H1 (cell line): ENCODE measurements at regions not wholly inside any gene's neighbourhood (a gene's known extent, or its start where the extent isn't known, plus 50 kb on each side); places are given as distances from the start of the nearest gene placed in this dataset.

Experiments
- CTCF ChIA-PET: fragments of 300-600 bp; sonication (Branson Sonifier 250); formaldehyde crosslinking; loops from one replicate; lab custom pipeline; 2021; ENCODE audit not compliant: partially characterized antibody; lab: Charles Lee
- POLR2A ChIA-PET: fragments of 300-600 bp; sonication (Branson Sonifier 250); formaldehyde crosslinking; loops from one replicate; lab custom pipeline; 2021; ENCODE audit warnings: inconsistent platforms; ENCODE audit not compliant: partially characterized antibody; lab: Charles Lee
- DNase-seq, 2 experiments: peaks; one replicate each; pipeline versions ENCODE4 v3.0.0 to v3.0.0-alpha.2; 2010 to 2022; ENCODE audit warnings: low spot score in 2 of 2, low read depth in 1 of 2, mixed read lengths in 1 of 2
- FAIRE-seq: peaks from 2 replicates; lab custom pipeline; 2011; peaks lifted over from hg19 to GRCh38; lab: Jason Lieb, UNC
- H2AFZ ChIP-seq: 2 replicates; pipeline ENCODE4 v1.8.1; 2012; ENCODE audit warnings: low read length, inconsistent platforms
- H2AK5ac ChIP-seq: 2 replicates; pipeline ENCODE4 v1.6.1; 2013; ENCODE audit warnings: low read depth, low read length
- H2BK120ac ChIP-seq: replicated peaks from 2 replicates; pipeline ENCODE3; 2013; ENCODE audit warnings: low read depth, low read length, inconsistent platforms
- H2BK12ac ChIP-seq: 2 replicates; pipeline ENCODE4 v1.6.1; 2013; ENCODE audit warnings: low read depth, low read length
- H2BK15ac ChIP-seq: 2 replicates; pipeline ENCODE4 v1.6.1; 2013; ENCODE audit warnings: low read length
- H2BK20ac ChIP-seq: 2 replicates; pipeline ENCODE4 v1.6.1; 2013; ENCODE audit warnings: low read length
- H2BK5ac ChIP-seq: 2 replicates; pipeline ENCODE4 v1.6.1; 2013; ENCODE audit warnings: low read depth, low read length
- H3K14ac ChIP-seq: 2 replicates; pipeline ENCODE4 v1.6.1; 2013; ENCODE audit warnings: inconsistent platforms; ENCODE audit not compliant: insufficient read length
- H3K18ac ChIP-seq: 2 replicates; pipeline ENCODE4 v1.6.1; 2013; ENCODE audit warnings: low read length; ENCODE audit errors: extremely low read depth
- H3K23ac ChIP-seq: 2 replicates; pipeline ENCODE4 v1.6.1; 2013; ENCODE audit warnings: inconsistent platforms; ENCODE audit not compliant: insufficient read length
- H3K23me2 ChIP-seq: 2 replicates; pipeline ENCODE4 v1.6.1; 2013; ENCODE audit warnings: low read depth, low read length
- H3K27ac ChIP-seq: 2 replicates; pipeline ENCODE4 v1.6.1; 2011; ENCODE audit warnings: low read depth, low read length, inconsistent platforms
- H3K27me3 ChIP-seq, 4 experiments: replicated peaks in 1 of 4; 1 replicate in 1 of 4; 2 replicates in 3 of 4; pipeline versions ENCODE4 v1.6.1 to v1.8.1; 2011 to 2013; ENCODE audit warnings: low read length in 3 of 4, mild to moderate bottlenecking in 3 of 4, inconsistent platforms in 2 of 4, mixed read lengths in 2 of 4, moderate library complexity in 1 of 4; ENCODE audit not compliant: control insufficient read depth in 3 of 4, insufficient read depth in 3 of 4; ENCODE audit errors: extremely low read depth in 1 of 4
- H3K36me3 ChIP-seq, 4 experiments: 2 replicates each; pipeline versions ENCODE4 v1.6.1 to v1.8.1; 2011 to 2013; ENCODE audit warnings: mild to moderate bottlenecking in 4 of 4, low read length in 3 of 4, moderate library complexity in 2 of 4, control low read depth in 1 of 4, inconsistent platforms in 1 of 4; ENCODE audit not compliant: insufficient read depth in 4 of 4, control insufficient read depth in 2 of 4
- H3K4ac ChIP-seq: replicated peaks from 2 replicates; pipeline ENCODE3; 2013; ENCODE audit warnings: low read length, low read depth, mixed read lengths, inconsistent platforms; ENCODE audit not compliant: insufficient read length
- H3K4me1 ChIP-seq, 4 experiments: replicated peaks in 1 of 4; 1 replicate in 1 of 4; 2 replicates in 3 of 4; pipeline versions ENCODE4 v1.6.1 to v1.8.1; 2011 to 2013; ENCODE audit warnings: low read length in 3 of 4, inconsistent platforms in 2 of 4, mixed read lengths in 1 of 4; ENCODE audit not compliant: insufficient read depth in 4 of 4, control insufficient read depth in 3 of 4
- H3K4me2 ChIP-seq, 2 experiments: 2 replicates each; pipeline versions ENCODE4 v1.6.1 to v1.8.1; 2011 to 2013; ENCODE audit warnings: low read depth in 2 of 2, low read length in 2 of 2, control low read depth in 1 of 2, inconsistent platforms in 1 of 2, mild to moderate bottlenecking in 1 of 2; ENCODE audit not compliant: insufficient read depth in 1 of 2
- H3K4me3 ChIP-seq, 4 experiments: fragments of 200-600, 300-600 bp in 1 of 4; sonication (generic), shearing (Covaris generic), sonication (Bioruptor Twin) in 1 of 4; 2 replicates each; pipeline versions ENCODE4 v1.5.1 to v1.8.1; 2011 to 2016; ENCODE audit warnings: low read length in 4 of 4, low read depth in 3 of 4, control low read depth in 2 of 4, inconsistent platforms in 2 of 4, mild to moderate bottlenecking in 2 of 4, mixed read lengths in 1 of 4, moderate library complexity in 1 of 4; ENCODE audit not compliant: insufficient read depth in 2 of 4; ENCODE audit errors: extremely low read depth in 1 of 4
- H3K56ac ChIP-seq: replicated peaks from 2 replicates; pipeline ENCODE3; 2013; ENCODE audit warnings: low read depth, mild to moderate bottlenecking, mixed read lengths, low read length, inconsistent platforms; ENCODE audit not compliant: insufficient read length
- H3K79me1 ChIP-seq: 2 replicates; pipeline ENCODE4 v1.6.1; 2013; ENCODE audit warnings: low read depth, low read length, control low read depth
- H3K79me2 ChIP-seq, 2 experiments: 2 replicates each; pipeline versions ENCODE4 v1.6.1 to v1.8.1; 2012 to 2013; ENCODE audit warnings: low read length in 2 of 2, mild to moderate bottlenecking in 2 of 2, inconsistent platforms in 1 of 2; ENCODE audit not compliant: insufficient read depth in 2 of 2, control insufficient read depth in 1 of 2
- H3K9ac ChIP-seq, 4 experiments: replicated peaks in 1 of 4; 1 replicate in 1 of 4; 2 replicates in 3 of 4; pipeline versions ENCODE4 v1.6.1 to v1.8.1; 2011 to 2013; ENCODE audit warnings: low read depth in 3 of 4, low read length in 3 of 4, control low read depth in 2 of 4, mild to moderate bottlenecking in 2 of 4, moderate library complexity in 2 of 4, inconsistent platforms in 1 of 4; ENCODE audit errors: extremely low read depth in 1 of 4
- H3K9me3 ChIP-seq, 2 experiments: 2 replicates each; pipeline versions ENCODE4 v1.6.1 to v1.8.1; 2012 to 2013; ENCODE audit warnings: mild to moderate bottlenecking in 2 of 2, moderate library complexity in 2 of 2, control low read depth in 1 of 2, inconsistent platforms in 1 of 2, low read depth in 1 of 2, low read length in 1 of 2, mixed read lengths in 1 of 2; ENCODE audit not compliant: insufficient read depth in 2 of 2
- H4K20me1 ChIP-seq, 2 experiments: replicated peaks in 1 of 2; 2 replicates each; pipeline versions ENCODE3 to v1.8.1; 2011 to 2013; ENCODE audit warnings: inconsistent platforms in 2 of 2, low read length in 2 of 2, mild to moderate bottlenecking in 1 of 2; ENCODE audit not compliant: insufficient read depth in 2 of 2, control insufficient read depth in 1 of 2
- H4K5ac ChIP-seq: 2 replicates; pipeline ENCODE4 v1.6.1; 2013; ENCODE audit warnings: low read length, low read depth, mixed read lengths, inconsistent platforms; ENCODE audit not compliant: insufficient read length
- H4K8ac ChIP-seq: 2 replicates; pipeline ENCODE4 v1.8.0; 2013; ENCODE audit warnings: mild to moderate bottlenecking, moderate library complexity, low read length, inconsistent platforms; ENCODE audit not compliant: insufficient read depth; ENCODE audit errors: extremely low read depth
- H4K91ac ChIP-seq: replicated peaks from 2 replicates; pipeline ENCODE3; 2013; ENCODE audit warnings: low read length, mixed read lengths, inconsistent platforms; ENCODE audit not compliant: insufficient read length
- CEBPB ChIP-seq: IDR thresholded peaks from 2 replicates; pipeline ENCODE4 v1.6.1; 2012; ENCODE audit warnings: low read depth, low read length
- NANOG ChIP-seq: IDR thresholded peaks from 2 replicates; pipeline ENCODE4 v1.6.1; 2011; ENCODE audit warnings: low read length, low read depth, mild to moderate bottlenecking, inconsistent platforms; ENCODE audit not compliant: insufficient read depth, poor library complexity, severe bottlenecking
- SAP30 ChIP-seq: fragments of 300-600 bp; sonication (generic); IDR thresholded peaks from 2 replicates; pipeline ENCODE4 v1.7.1; 2012; ENCODE audit warnings: low read length, moderate library complexity, mild to moderate bottlenecking, inconsistent platforms; ENCODE audit not compliant: insufficient read depth, insufficient replicate concordance
- WGBS, 2 experiments: shearing (Covaris generic) in 1 of 2; methylation state at CpG; one replicate each; pipeline versions ENCODE4 v1.1.6 to v1.1.7; 2013 to 2015; ENCODE audit warnings: low lambda C conversion rate in 2 of 2, mixed read lengths in 2 of 2, inconsistent platforms in 1 of 2, low coverage in 1 of 2, missing lambda C conversion rate in 1 of 2; ENCODE audit not compliant: insufficient replicate concordance in 2 of 2, insufficient coverage in 1 of 2, insufficient read length in 1 of 2; ENCODE audit errors: extremely low coverage in 1 of 2, missing lambda C conversion rate in 1 of 2; 5-methylcytosine and 5-hydroxymethylcytosine counted together

DNA sequence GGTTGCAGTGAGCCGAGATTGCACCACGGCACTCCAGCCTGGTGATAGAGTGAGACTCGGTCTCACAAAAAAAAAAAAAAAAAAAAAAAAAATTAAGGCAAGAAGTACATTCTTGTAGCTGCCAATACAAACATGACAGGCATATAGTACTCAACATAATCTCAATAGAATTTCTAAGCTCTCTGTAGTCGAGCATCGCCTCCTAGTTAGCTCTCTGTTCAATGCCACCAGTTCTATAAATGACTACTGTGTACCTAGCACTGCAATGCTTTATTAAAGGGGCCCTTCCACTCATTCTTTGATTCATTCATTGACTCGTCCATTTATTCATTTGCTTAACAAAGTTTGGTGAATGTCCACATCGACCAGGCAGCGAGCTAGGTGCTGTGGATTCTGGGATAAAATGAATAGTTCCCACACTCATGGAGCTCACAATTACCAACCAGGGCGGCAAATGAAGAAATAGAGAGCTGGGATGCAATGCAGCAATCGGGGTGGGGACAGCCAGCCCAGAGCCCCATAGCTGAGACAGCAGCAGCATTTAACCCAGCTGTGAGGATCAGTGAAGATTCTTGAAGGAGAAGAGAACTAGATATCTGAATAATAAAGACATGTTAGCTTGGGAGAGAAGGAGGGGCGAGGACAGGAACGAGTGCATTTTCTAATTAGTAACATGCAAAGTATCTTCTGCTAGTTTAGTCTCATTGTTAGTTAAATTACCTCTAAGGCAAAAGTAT is 349.8 kb downstream of the LPIN1 start:
- Histone ChIP-seq H3K23ac (no peak overlapping the region), H2AFZ (no peak overlapping the region), H3K9me3 (no peaks in the 10 kb centered on the region; a peak in 1 of 4 replicates), H3K23me2 (0 out of 2 replicates have a peak, but pooled peaks cover 2% of the 10 kb centered on the region), H2BK5ac (peak overlapping the region; percentile 85; the same call in 1 of the 2 replicates), H3K9ac (no peak overlapping the region), H3K56ac (no peak overlapping the region), H2BK120ac (peak overlapping the region; percentile 96), H3K79me1 (no peaks in the 10 kb centered on the region), H3K79me2 (no peaks in the 10 kb centered on the region), H2BK12ac (no peak overlapping the region), H3K27me3 (no peaks in the 10 kb centered on the region), H4K5ac (peak overlapping the region; percentile 32), H3K4me2 (peak overlapping the region; percentile 46 to 52), H4K20me1 (no peaks in the 10 kb centered on the region), H3K36me3 (no peaks in the 10 kb centered on the region), H2AK5ac (no peak overlapping the region), H3K27ac (no peak overlapping the region), H2BK15ac (no peak overlapping the region), H3K4ac (no peak overlapping the region), H2BK20ac (0 out of 2 replicates have a peak overlapping the region, but pooled peaks have one; percentile 62), H3K14ac (no peak overlapping the region), H3K18ac (0 out of 2 replicates have a peak overlapping the region, but pooled peaks have one; percentile 25), H4K91ac (no peak overlapping the region), H4K8ac (no peak overlapping the region), H3K4me3 (peak overlapping the region in 1 of 4 experiments; percentile 29; a peak in 1 of 8 replicates), H3K4me1 (peaks cover 0 to 9% (median 8%) of the 10 kb centered on the region in 4 experiments; a peak in 6 of 7 replicates)
- peak; percentile 31; the same call in 1 of the 2 replicates for TF ChIP-seq CEBPB
- peak; percentile 86 for TF ChIP-seq NANOG
- TF ChIP-seq SAP30, result no peak
- FAIRE-seq, result peak; percentile 55
- WGBS, 2 experiments, result 34% methylated on average over 12 of the region's 12 CpGs; no CpG with 5 or more reads in 1 of the 2 experiments
- DNase-seq, result peak in 1 of 2 experiments; percentile 34
- ChIA-PET CTCF (interaction anchor here (0.6 to 1.8 kb wide), 14 partner anchors 9 to 1265 kb away, joined by 3 to 8 read pairs (median 4); no protein-coding TSS in a partner anchor), POLR2A (interaction anchor here (1.3 to 1.4 kb wide), 2 partner anchors 12 to 13 kb away, joined by 4 to 5 read pairs; no protein-coding TSS in a partner anchor)
